Stomach (tissue), 8 donors: ENCODE measurements at regions not wholly inside any gene's neighbourhood (a gene's known extent, or its start where the extent isn't known, plus 50 kb on each side); places are given as distances from the start of the nearest gene placed in this dataset.

Source experiments
- DNase-seq, 2 donors: peaks; one replicate each; pipeline versions ENCODE4 v3.0.0 to v3.0.0-alpha.2; 2013 to 2019
- H3K27ac ChIP-seq, 5 donors: fragments of 200-600 bp in 4 of 5; sonication (generic) in 4 of 5; one replicate each; pipeline ENCODE4 v1.5.1; 2013 to 2019; ENCODE audit warnings: mild to moderate bottlenecking in 1 of 5, moderate library complexity in 1 of 5
- H3K27me3 ChIP-seq, 3 donors: fragments of 200-600 bp; sonication (generic); one replicate each; pipeline ENCODE4 v1.5.1; 2017 to 2019; ENCODE audit warnings: mixed run types in 1 of 3
- H3K36me3 ChIP-seq, 4 donors: fragments of 200-600 bp; sonication (generic); 1 replicate in 3 of 4; 2 replicates in 1 of 4; pipeline ENCODE4 v1.5.1; 2016 to 2019
- H3K4me1 ChIP-seq, 4 donors: fragments of 200-600 bp; sonication (generic); one replicate each; pipeline ENCODE4 v1.5.1; 2016 to 2019
- H3K4me3 ChIP-seq, 4 donors: fragments of 200-600 bp; sonication (generic) in 3 of 4; one replicate each; pipeline ENCODE4 v1.5.1; 2016 to 2019; ENCODE audit warnings: mild to moderate bottlenecking in 1 of 4
- H3K9me3 ChIP-seq, 4 donors: fragments of 200-600 bp; sonication (generic); one replicate each; pipeline ENCODE4 v1.5.1; 2016 to 2019
- CTCF ChIP-seq, 7 experiments: fragments of 450-650 bp in 4 of 7; fragments of 200-600 bp in 3 of 7; sonication (generic) in 3 of 7; IDR thresholded peaks; one replicate each; pipeline ENCODE4 v1.5.1; 2016 to 2019; ENCODE audit warnings: antibody characterized with exemption in 7 of 7, control low read depth in 2 of 7, mild to moderate bottlenecking in 1 of 7
- EP300 ChIP-seq: sonication (generic); formaldehyde crosslinking; IDR thresholded peaks from one replicate; pipeline ENCODE4 v1.6.1; 2017; ENCODE audit warnings: antibody characterized with exemption
- POLR2A ChIP-seq, 4 donors: fragments of 450-650 bp; IDR thresholded peaks; one replicate each; pipeline ENCODE4 v1.6.1; 2016; ENCODE audit warnings: antibody characterized with exemption in 4 of 4, control low read depth in 2 of 4, mild to moderate bottlenecking in 1 of 4, moderate library complexity in 1 of 4
- POLR2AphosphoS5 ChIP-seq, 3 donors: sonication (generic); formaldehyde crosslinking; IDR thresholded peaks; one replicate each; pipeline ENCODE4 v1.6.1; 2016; ENCODE audit warnings: antibody characterized with exemption in 3 of 3
- WGBS, 5 donors: extraction: QIAGEN DNeasy Blood & Tissue Kit in 3 of 5; methylation state at CpG; one replicate each; pipeline versions ENCODE4 v1.1.5 to v1.1.7; 2013 to 2018; 5-methylcytosine and 5-hydroxymethylcytosine counted together
- intact Hi-C: fragments of 100-400 bp; cut with DNase I; formaldehyde crosslinking; loops from one replicate; pipeline ENCODE4 v1.15.1; 2023; ENCODE audit warnings: low total_unique reads
- donor health status: healthy with polysubstance abuse.
- donor health status: Bipolar disorder and iron deficiency.
- donor health status: healthy.

DNA sequence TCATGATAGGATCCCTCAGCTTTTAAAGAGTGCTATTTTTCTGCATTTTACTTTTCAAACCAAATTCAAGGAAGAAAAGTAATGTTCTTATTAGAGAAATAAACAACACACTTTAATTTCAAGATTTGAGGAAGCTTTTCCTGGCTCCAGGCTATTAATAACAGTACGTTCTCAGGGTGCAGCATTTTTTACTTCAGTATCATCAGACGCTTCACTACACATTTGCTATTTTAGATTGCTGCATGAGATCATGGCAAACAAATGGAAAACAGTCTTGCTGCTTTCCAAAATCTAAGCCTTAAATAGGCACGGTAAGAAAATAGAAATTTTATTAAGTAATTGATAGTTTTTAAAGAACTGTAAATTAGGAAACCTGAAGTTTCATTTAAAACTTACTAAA is 253.6 kb upstream of the EXOC2 start:
- no peak for DNase-seq
- Histone ChIP-seq H3K36me3 (no peaks in the 10 kb centered on the region), H3K27ac (no peak overlapping the region), H3K4me3 (no peak overlapping the region), H3K27me3 (no peaks in the 10 kb centered on the region), H3K9me3 (peaks cover 0 to 6% (median 0%) of the 10 kb centered on the region in 4 donors), H3K4me1 (no peaks in the 10 kb centered on the region)
- WGBS, 5 donors, result 61 to 76% (median 61%) methylated on average over 3 of the region's 3 CpGs
- intact Hi-C loops, result no loop called here
- no peak for TF ChIP-seq POLR2A (IDR thresholded peaks at IDR 0.05)
- TF ChIP-seq CTCF (IDR thresholded peaks at IDR 0.05), result no peak

DNA sequence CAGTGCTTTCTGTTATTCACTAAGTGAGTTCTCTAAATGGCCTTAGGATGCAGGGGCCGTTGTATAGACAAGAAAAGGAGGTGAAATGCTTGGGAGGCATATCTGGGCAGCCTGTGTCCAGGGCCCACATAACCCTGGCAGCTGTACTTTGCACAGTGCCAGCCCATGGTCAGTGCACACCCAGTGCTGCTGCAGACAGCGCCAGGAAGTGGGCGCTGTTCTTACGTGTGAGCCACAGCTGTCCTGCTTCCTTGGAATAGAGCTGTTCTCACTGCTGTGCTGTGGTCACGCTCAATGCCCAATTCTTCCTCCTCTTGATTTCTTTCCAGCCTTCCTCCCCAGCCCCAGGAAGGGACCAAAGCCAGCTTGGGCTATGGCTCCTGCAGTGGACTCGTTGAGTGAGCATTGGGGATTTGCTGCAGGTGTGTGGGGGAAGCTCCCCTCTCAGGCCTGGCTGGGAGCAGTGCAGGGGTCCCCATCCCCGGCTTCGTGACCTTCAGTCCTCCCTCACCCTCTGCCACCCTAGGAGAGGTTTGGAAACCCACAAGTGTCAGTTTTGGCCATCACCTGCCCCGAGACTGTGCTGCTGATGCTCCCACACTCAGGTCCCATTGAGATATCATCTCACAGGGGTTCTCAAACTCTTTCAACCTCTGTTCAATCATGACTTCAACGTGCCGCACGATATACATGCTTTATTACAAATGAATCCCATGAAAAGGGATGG is 246.8 kb upstream of the EXOC2 start:
- intact Hi-C loops, result no loop called here
- 79 to 91% (median 87%) methylated on average over 12 of the region's 12 CpGs for WGBS, 5 donors

GRCh38 chr6:938916-939315 is 246.0 kb upstream of the EXOC2 start:
- Histone ChIP-seq H3K9me3 (peaks cover 0 to under 1% (median 0%) of the 10 kb centered on the region in 4 donors), H3K27me3 (no peaks in the 10 kb centered on the region), H3K36me3 (no peaks in the 10 kb centered on the region), H3K4me1 (peaks cover 0 to 3% (median 0%) of the 10 kb centered on the region in 4 donors), H3K4me3 (no peak overlapping the region), H3K27ac (no peak overlapping the region)
- peak in 1 of 2 donors; percentile 33 for DNase-seq
- no peak for TF ChIP-seq CTCF (IDR thresholded peaks at IDR 0.05)
- TF ChIP-seq POLR2AphosphoS5 (IDR thresholded peaks at IDR 0.05), result no peak
- no peak for TF ChIP-seq EP300
- TF ChIP-seq POLR2A (IDR thresholded peaks at IDR 0.05), result no peak
- intact Hi-C loops, result no loop called here
- WGBS, 5 donors, result 70 to 80% (median 75%) methylated on average over 7 of the region's 7 CpGs

More for the DNA sequence above, 246.8 kb upstream of the EXOC2 start:
- Histone ChIP-seq H3K9me3 (peaks cover 0 to 6% (median 0%) of the 10 kb centered on the region in 4 donors), H3K27ac (no peak overlapping the region), H3K36me3 (no peaks in the 10 kb centered on the region), H3K4me1 (peaks cover 0 to 3% (median 0%) of the 10 kb centered on the region in 4 donors), H3K4me3 (no peak overlapping the region), H3K27me3 (no peaks in the 10 kb centered on the region)
- DNase-seq, result no peak
- TF ChIP-seq POLR2AphosphoS5 (IDR thresholded peaks at IDR 0.05) (no peak), CTCF (IDR thresholded peaks at IDR 0.05) (no peak), POLR2A (IDR thresholded peaks at IDR 0.05) (no peak), EP300 (no peak)

- no peak for TF ChIP-seq POLR2A (IDR thresholded peaks at IDR 0.05)
- no peak for TF ChIP-seq POLR2AphosphoS5 (IDR thresholded peaks at IDR 0.05)
- no peak for TF ChIP-seq EP300
- no peak for TF ChIP-seq CTCF (IDR thresholded peaks at IDR 0.05)
- 89 to 92% (median 91%) methylated on average over 16 of the region's 16 CpGs for WGBS, 5 donors
- no peak overlapping the region for H3K27ac ChIP-seq
- intact Hi-C loops, result no loop called here
- no peaks in the 10 kb centered on the region for H3K36me3 ChIP-seq
- H3K27me3 ChIP-seq, result no peaks in the 10 kb centered on the region
- H3K4me3 ChIP-seq, result no peak overlapping the region
- DNase-seq, result no peak
- peaks cover 0 to 3% (median 0%) of the 10 kb centered on the region in 4 donors for H3K4me1 ChIP-seq
- no peaks in the 10 kb centered on the region for H3K9me3 ChIP-seq
Observed at GRCh38 chr6:938271-938905, 245.4 kb upstream of the EXOC2 start.
